ENCODE measurements at regions not wholly inside any gene's neighbourhood (a gene's known extent, or its start where the extent isn't known, plus 50 kb on each side); places are given as distances from the start of the nearest gene placed in this dataset.

- no peak for TF ChIP-seq REST (IDR thresholded peaks at IDR 0.05; ENCODE audit: low read depth)
- no peak for TF ChIP-seq RAD21 (IDR thresholded peaks at IDR 0.05; ENCODE audit: low read depth)
- TF ChIP-seq EGR1 (IDR thresholded peaks at IDR 0.05), result no peak
- no peak for TF ChIP-seq MAX (IDR thresholded peaks at IDR 0.05)
- TF ChIP-seq EP300 (IDR thresholded peaks at IDR 0.05; ENCODE audit: borderline replicate concordance), result no peak
- TF ChIP-seq YY1 (IDR thresholded peaks at IDR 0.05; ENCODE audit: low read depth), result no peak
- TF ChIP-seq TCF12 (IDR thresholded peaks at IDR 0.05; ENCODE audit: low read depth), result no peak
- no peak for TF ChIP-seq TAF1 (IDR thresholded peaks at IDR 0.05; ENCODE audit: low read depth)
- no peak for TF ChIP-seq FOXM1 (IDR thresholded peaks at IDR 0.05; ENCODE audit: borderline replicate concordance, low read depth)
- TF ChIP-seq CREB1 (IDR thresholded peaks at IDR 0.05; ENCODE audit: low read depth), result no peak
- no peak for TF ChIP-seq USF1 (IDR thresholded peaks at IDR 0.05)
- no peak for TF ChIP-seq NFIC (IDR thresholded peaks at IDR 0.05)
- no peak for TF ChIP-seq CEBPB (IDR thresholded peaks at IDR 0.05)
- TF ChIP-seq ZBTB7A (IDR thresholded peaks at IDR 0.05; ENCODE audit: low read depth), result no peak
These were observed 677.7 kb upstream of the NXPH2 start for GRCh38 chr2:139457873-139458272.

All from Ishikawa (cell line).